ENCODE measurements at regions not wholly inside any gene's neighbourhood (a gene's known extent, or its start where the extent isn't known, plus 50 kb on each side); places are given as distances from the start of the nearest gene placed in this dataset.

GRCh38 chr7:67896721-67897120 lies 900.1 kb downstream of the TYW1 start:
- TF ChIP-seq, protein P1, sequence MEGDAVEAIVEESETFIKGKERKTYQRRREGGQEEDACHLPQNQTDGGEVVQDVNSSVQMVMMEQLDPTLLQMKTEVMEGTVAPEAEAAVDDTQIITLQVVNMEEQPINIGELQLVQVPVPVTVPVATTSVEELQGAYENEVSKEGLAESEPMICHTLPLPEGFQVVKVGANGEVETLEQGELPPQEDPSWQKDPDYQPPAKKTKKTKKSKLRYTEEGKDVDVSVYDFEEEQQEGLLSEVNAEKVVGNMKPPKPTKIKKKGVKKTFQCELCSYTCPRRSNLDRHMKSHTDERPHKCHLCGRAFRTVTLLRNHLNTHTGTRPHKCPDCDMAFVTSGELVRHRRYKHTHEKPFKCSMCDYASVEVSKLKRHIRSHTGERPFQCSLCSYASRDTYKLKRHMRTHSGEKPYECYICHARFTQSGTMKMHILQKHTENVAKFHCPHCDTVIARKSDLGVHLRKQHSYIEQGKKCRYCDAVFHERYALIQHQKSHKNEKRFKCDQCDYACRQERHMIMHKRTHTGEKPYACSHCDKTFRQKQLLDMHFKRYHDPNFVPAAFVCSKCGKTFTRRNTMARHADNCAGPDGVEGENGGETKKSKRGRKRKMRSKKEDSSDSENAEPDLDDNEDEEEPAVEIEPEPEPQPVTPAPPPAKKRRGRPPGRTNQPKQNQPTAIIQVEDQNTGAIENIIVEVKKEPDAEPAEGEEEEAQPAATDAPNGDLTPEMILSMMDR (IDR thresholded peaks at IDR 0.05; ENCODE audit: low read depth, low read length), result no peak
- TF ChIP-seq EZH2phosphoT487 (IDR thresholded peaks at IDR 0.05; ENCODE audit: low read depth), result no peak

Measured in OCI-LY3 (cell line).